Retinal pigment epithelial cell (primary cell): ENCODE measurements at regions not wholly inside any gene's neighbourhood (a gene's known extent, or its start where the extent isn't known, plus 50 kb on each side); places are given as distances from the start of the nearest gene placed in this dataset.
"Not testable (repeated sequence)": the region's sequence is repeated elsewhere in the genome, so short reads cannot be mapped to it uniquely, and the experiment has no call there.

Source experiments
- DNase-seq: peaks from one replicate; pipeline ENCODE4 v3.0.0-alpha.2; 2010; ENCODE audit warnings: low read depth
- H3K4me3 ChIP-seq: 2 replicates; pipeline ENCODE4 v1.5.1; 2011; ENCODE audit warnings: mild to moderate bottlenecking, low read length, control low read depth, moderate library complexity
- TF ChIP-seq, protein P1 (sequence below): conservative IDR thresholded peaks from 2 replicates; pipeline ENCODE4 v1.5.1; 2011; ENCODE audit warnings: low read depth, low read length, control low read depth, inconsistent platforms

- H3K4me3 ChIP-seq, result no peak overlapping the region
Measured at GRCh38 chr14:25308244-25308643, 258.3 kb upstream of the STXBP6 start.

GRCh38 chr14:25303934-25304333 lies 254.0 kb upstream of the STXBP6 start:
- TF ChIP-seq, protein P1, sequence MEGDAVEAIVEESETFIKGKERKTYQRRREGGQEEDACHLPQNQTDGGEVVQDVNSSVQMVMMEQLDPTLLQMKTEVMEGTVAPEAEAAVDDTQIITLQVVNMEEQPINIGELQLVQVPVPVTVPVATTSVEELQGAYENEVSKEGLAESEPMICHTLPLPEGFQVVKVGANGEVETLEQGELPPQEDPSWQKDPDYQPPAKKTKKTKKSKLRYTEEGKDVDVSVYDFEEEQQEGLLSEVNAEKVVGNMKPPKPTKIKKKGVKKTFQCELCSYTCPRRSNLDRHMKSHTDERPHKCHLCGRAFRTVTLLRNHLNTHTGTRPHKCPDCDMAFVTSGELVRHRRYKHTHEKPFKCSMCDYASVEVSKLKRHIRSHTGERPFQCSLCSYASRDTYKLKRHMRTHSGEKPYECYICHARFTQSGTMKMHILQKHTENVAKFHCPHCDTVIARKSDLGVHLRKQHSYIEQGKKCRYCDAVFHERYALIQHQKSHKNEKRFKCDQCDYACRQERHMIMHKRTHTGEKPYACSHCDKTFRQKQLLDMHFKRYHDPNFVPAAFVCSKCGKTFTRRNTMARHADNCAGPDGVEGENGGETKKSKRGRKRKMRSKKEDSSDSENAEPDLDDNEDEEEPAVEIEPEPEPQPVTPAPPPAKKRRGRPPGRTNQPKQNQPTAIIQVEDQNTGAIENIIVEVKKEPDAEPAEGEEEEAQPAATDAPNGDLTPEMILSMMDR, result no peak
- H3K4me3 ChIP-seq, result no peak overlapping the region
- DNase-seq, result no peak

More at GRCh38 chr14:25308244-25308643, 258.3 kb upstream of the STXBP6 start:
- DNase-seq, result no peak
- TF ChIP-seq, protein P1, result no peak

- no peak overlapping the region for H3K4me3 ChIP-seq
- TF ChIP-seq, protein P1, result no peak
- DNase-seq, result no peak
Measured at GRCh38 chr14:25298238-25298637, 248.3 kb upstream of the STXBP6 start.

DNA sequence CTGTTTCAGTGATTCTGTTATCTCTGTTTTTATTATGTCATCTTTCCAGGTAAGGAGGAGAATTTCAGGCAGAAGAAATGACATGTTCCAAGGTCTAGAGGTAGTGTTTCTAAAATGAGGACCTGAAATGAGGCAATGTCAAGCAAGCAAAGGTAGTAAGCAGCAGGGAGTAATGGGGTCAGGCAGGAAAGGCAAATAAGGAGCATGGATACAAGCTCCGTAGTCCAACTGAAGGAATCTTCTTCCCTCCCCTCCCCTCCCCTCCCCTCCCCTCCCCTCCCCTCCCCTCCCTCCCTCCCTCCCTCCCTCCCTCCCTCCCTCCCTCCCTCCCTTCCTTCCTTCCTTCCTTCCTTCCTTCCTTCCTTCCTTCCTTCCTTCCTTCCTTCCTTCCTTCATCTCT lies 240.2 kb upstream of the STXBP6 start:
- not testable (repeated sequence) for H3K4me3 ChIP-seq, DNase-seq

DNA sequence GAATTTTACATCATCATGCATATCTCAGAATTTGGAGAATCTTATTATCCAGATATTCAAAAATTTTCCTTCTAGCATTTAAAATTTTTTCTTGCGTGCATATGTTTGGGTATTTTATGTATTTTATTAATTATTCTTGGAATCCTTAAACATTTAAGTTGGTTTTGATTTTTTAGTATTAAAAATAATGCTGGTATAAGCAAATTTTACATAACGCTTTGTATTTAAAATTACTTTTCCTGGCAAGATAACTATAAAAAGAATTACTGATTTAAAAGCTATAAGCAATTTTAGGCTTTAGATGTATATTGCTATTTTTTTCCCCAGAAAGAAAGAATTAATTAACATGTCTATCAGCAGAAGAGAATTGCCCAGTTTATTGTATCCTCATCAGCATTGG lies 224.6 kb upstream of the STXBP6 start:
- TF ChIP-seq, protein P1, result no peak
- no peak for DNase-seq
- H3K4me3 ChIP-seq, result no peak overlapping the region

- DNase-seq, result no peak
- TF ChIP-seq, protein P1, result no peak
- no peak overlapping the region for H3K4me3 ChIP-seq
Measured at GRCh38 chr14:25267186-25267585, 217.2 kb upstream of the STXBP6 start.

DNA sequence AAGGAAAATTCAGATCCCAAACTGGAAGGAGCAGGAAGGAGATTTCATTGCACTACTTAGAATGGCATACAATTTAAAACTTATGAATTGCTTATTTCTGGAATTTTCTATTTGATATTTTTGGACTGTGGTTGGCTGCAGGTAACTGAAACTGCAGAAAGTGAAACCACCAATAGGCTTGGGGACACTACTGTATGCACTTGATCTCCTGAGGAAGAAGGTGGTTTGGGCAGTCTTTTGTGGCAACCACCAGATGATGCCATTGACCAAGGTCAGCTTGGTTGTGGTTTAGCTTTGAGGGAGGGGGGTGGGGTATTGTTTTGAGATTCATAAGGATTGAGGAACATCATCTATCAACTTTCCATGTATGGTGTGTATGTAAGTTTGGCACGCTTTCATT lies 209.5 kb upstream of the STXBP6 start:
- DNase-seq, result no peak
- TF ChIP-seq, protein P1, result no peak
- H3K4me3 ChIP-seq, result no peak overlapping the region

GRCh38 chr14:25252793-25253192 lies 202.8 kb upstream of the STXBP6 start:
- DNase-seq, result no peak
- TF ChIP-seq, protein P1, result no peak
- no peak overlapping the region for H3K4me3 ChIP-seq
